ENCODE measurements at regions not wholly inside any gene's neighbourhood (a gene's known extent, or its start where the extent isn't known, plus 50 kb on each side); places are given as distances from the start of the nearest gene placed in this dataset.

DNA sequence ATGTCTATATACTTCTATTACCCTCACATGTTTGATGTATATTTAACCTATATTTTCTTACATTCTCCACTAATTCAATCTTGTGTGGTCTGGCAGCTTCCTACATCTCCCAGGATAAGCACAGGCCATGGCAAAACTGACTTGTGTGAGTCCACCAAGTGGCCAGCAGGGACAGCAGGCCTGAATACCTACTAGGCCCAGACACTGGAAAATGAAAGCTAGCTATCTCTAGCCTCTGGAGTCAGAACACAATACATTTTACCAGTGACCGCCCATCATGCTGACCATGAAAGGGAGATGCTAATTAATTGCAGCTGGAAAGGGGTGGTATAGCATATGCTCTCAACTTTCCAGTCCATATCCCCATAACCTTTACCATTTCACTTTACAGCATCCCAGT is 132.3 kb downstream of the PCTP start:
- Mint-ChIP-seq H3K36me3 (no peaks in the 10 kb centered on the region), H3K27ac (no peak overlapping the region), H3K27me3 (no peaks in the 10 kb centered on the region), H3K4me3 (no peak overlapping the region), H3K4me1 (no peaks in the 10 kb centered on the region), H3K9me3 (ENCODE audit: low read depth) (no peaks in the 10 kb centered on the region)
- no peak for DNase-seq
- ATAC-seq: no peak
- CTCF ChIA-PET: no interaction called here

DNA sequence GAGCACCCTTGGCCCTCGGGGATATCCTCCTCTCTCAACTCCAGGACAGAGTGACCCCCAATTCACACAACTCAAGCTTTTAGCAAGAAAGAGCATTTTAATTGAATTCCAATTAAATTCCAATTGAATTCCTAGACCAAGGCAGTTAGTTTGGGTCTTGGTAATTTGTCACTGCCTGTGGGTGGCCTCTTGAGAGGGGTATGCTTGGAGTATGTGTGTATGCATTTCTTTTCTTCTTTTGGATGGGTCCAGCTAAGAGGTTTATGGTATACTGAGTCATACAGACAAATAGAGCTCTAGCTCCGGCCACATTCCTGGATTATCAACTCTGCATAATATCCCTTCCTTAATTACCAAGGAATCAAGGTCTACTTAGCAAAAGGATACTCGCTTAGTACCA is 136.7 kb downstream of the PCTP start:
- H3K36me3 Mint-ChIP-seq: no peaks in the 10 kb centered on the region
- no peak overlapping the region for H3K4me3 Mint-ChIP-seq
- no peak overlapping the region for H3K27ac Mint-ChIP-seq
- no peaks in the 10 kb centered on the region for H3K4me1 Mint-ChIP-seq
- no peak for ATAC-seq
- CTCF ChIA-PET: no interaction called here
- DNase-seq: no peak
- H3K9me3 Mint-ChIP-seq (ENCODE audit: low read depth): no peaks in the 10 kb centered on the region
- H3K27me3 Mint-ChIP-seq: no peaks in the 10 kb centered on the region

DNA sequence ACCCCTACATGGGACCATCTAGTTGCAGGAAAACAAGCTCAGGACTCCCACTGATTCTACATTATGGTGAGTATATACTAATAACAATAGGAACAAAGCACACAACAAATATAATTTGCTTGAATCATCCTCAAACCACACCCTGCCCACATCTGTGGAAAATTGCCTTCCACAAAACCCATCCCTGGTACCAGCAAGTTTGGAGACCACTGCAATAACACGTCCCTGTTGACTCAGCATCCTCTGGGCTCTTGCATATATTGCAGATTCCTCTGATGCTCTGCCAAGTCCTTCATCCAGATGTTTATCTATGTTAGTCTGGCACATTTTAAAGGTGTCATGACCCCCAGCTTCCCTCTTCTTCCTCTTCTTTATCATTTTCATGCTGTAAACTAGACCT is 138.4 kb downstream of the PCTP start:
- Mint-ChIP-seq H3K4me3 (no peak overlapping the region), H3K36me3 (no peaks in the 10 kb centered on the region), H3K9me3 (ENCODE audit: low read depth) (no peaks in the 10 kb centered on the region), H3K27me3 (no peaks in the 10 kb centered on the region), H3K27ac (no peak overlapping the region), H3K4me1 (no peaks in the 10 kb centered on the region)
- ATAC-seq (no peak), DNase-seq (no peak)
- CTCF ChIA-PET: no interaction called here

DNA sequence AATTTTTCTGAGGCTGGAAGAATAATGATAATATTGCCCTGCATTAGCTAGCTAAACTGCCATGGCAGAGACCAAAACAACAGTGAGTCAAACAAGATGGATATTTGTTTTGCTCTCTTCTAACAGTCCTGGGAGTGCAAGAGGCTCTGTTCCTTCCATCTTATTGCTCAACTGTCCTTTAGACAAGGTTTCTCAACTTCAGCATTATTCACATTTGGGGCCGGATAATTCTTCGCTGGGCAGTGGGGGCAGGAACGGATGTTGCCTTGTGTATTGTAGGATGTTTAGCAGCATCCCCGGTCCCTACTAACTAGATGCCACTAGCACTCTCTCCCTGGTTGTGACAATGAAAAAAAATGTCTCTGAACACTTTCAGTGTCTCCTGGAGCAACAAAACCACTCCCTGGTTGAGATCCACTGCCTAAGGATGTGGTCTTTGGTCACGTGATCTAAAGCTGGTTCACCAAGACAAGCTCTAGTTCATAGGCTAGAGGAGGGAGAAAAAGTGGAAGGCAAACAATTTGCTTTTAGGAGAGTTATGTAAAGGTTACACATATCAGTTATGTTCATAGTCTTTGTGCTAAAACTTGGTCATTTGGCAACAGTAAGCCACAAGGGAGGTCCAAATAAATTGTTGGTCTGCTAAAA is 144.4 kb downstream of the PCTP start:
- CTCF ChIA-PET: no interaction called here
- DNase-seq (no peak), ATAC-seq (no peak)
- H3K9me3 Mint-ChIP-seq (ENCODE audit: low read depth): no peaks in the 10 kb centered on the region
- H3K4me1 Mint-ChIP-seq: peaks cover 3% of the 10 kb centered on the region
- no peaks in the 10 kb centered on the region for H3K36me3 Mint-ChIP-seq
- no peak overlapping the region for H3K27ac Mint-ChIP-seq
- H3K4me3 Mint-ChIP-seq: no peak overlapping the region
- H3K27me3 Mint-ChIP-seq: no peaks in the 10 kb centered on the region

DNA sequence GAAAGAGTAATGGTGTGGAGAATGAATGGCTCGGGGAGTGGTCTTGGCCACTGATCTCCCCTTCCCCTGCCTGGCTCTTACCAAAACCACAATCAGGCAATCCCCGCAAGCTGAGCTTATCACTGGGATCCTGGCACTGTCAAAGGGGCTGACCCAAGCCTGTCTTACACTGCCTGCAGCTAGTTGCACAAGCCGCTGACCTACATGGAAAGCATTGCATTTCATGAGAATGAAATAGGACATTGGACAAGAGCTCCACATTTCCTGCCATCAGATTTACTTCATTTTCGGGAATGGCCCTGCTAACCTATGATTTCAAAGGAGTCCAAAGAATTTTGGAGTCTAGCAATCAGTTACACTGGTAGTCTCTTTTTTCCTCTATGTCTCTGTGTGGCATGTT is 146.4 kb downstream of the PCTP start:
- Mint-ChIP-seq H3K36me3 (no peaks in the 10 kb centered on the region), H3K27me3 (no peaks in the 10 kb centered on the region), H3K4me1 (peaks cover 3% of the 10 kb centered on the region), H3K27ac (no peak overlapping the region), H3K4me3 (no peak overlapping the region), H3K9me3 (ENCODE audit: low read depth) (no peaks in the 10 kb centered on the region)
- no peak for DNase-seq
- CTCF ChIA-PET: no interaction called here
- no peak for ATAC-seq

DNA sequence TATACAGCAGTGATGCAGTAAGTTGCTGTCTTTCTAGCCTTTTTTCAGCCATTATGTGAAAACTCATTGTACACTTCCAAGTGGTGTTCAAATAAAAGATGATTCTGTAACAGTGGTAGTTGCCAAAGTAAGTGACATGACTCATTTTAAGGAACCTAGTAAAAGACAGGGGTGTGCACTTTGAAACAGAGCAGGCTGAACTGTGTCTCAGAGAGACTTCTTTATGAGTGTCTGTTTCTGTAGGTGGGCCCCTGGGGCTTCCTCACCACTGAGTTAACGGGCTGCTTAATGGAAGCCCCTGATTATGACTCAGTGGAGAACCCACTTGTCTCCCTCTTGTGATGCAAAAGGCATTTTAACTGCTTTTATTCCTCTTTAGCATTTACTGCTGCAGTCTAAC is 147.3 kb downstream of the PCTP start:
- ATAC-seq (no peak), DNase-seq (no peak)
- no peak overlapping the region for H3K4me3 Mint-ChIP-seq
- no peaks in the 10 kb centered on the region for H3K27me3 Mint-ChIP-seq
- H3K27ac Mint-ChIP-seq: no peak overlapping the region
- CTCF ChIA-PET: no interaction called here
- peaks cover 3% of the 10 kb centered on the region for H3K4me1 Mint-ChIP-seq
- H3K36me3 Mint-ChIP-seq: no peaks in the 10 kb centered on the region
- no peaks in the 10 kb centered on the region for H3K9me3 Mint-ChIP-seq (ENCODE audit: low read depth)

DNA sequence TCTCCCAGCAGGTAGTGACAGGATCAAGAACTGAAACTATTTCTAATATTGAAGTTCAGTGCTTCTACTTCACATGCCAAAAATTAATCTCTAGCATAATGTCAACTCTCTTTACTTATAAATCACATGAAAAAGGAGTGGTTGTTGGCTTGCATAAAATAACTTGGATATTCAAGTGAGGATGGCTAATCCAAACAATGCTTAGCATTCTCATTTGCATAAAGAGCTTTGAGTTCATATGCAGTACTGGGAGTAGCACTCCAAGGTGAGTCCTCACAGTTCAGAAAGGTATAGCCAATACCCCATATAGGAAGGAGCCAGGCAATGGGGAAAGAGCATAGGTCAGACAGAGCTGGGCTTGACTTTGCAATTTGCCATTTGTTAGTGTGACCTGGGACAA is 149.3 kb downstream of the PCTP start:
- CTCF ChIA-PET: no interaction called here
- H3K27ac Mint-ChIP-seq: no peak overlapping the region
- H3K27me3 Mint-ChIP-seq: no peaks in the 10 kb centered on the region
- no peaks in the 10 kb centered on the region for H3K9me3 Mint-ChIP-seq (ENCODE audit: low read depth)
- DNase-seq (no peak), ATAC-seq (no peak)
- no peaks in the 10 kb centered on the region for H3K36me3 Mint-ChIP-seq
- no peak overlapping the region for H3K4me3 Mint-ChIP-seq
- H3K4me1 Mint-ChIP-seq: peaks cover 3% of the 10 kb centered on the region

DNA sequence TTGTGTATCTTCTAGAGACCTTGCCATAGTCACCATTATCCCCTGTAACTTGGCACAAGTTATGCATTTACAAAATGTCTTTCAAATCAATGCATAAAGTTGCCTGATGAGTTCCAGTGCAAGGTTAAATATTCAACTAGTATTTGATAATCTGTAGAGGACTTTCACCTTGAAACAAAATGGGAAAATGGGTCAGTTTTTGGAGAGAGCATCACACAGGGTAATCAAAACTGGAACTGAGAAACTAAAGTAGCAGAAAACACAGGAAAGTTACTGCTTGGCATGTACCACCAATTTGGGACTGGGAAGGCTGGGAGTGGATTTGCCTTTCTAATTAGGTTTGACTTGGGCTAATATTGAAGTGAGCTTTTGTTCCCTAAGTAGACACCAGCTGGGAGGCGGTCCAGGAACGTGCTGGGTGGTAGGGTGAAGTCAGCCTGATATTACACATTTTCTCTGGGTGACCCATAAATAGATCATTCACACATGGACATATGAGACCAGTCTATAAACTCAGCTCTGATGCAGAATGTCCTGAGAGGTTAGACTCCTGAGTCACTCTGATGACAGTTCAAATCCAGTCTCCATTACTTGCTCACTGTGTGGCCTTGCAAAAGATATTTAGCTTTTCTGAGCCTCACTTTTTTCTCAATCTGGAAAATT is 152.3 kb downstream of the PCTP start:
- CTCF ChIA-PET: no interaction called here
- Mint-ChIP-seq H3K4me3 (no peak overlapping the region), H3K4me1 (no peaks in the 10 kb centered on the region), H3K9me3 (ENCODE audit: low read depth) (no peaks in the 10 kb centered on the region), H3K27me3 (no peaks in the 10 kb centered on the region), H3K27ac (no peak overlapping the region), H3K36me3 (no peaks in the 10 kb centered on the region)
- ATAC-seq: no peak
- no peak for DNase-seq

DNA sequence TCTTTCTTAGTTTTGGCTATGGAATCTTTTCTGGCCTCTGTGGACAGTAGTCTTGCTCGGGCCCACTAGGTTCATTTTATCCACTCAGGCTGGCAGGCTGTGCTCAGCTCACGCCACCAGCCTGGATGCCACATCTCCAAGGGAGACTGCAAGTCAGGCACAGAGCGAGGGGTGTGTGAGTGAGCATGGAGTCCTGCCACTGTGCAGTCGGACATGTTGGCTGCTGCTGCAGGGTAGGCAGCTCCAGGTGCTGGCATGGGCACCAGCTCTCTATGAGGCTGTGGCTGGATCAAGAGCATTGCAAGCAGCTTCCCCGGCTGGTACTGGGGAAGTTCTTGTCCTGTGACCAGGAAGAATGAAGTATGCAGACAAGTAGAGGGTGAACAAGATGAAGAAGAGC is 158.9 kb downstream of the PCTP start:
- H3K27me3 Mint-ChIP-seq: no peaks in the 10 kb centered on the region
- H3K27ac Mint-ChIP-seq: no peak overlapping the region
- H3K36me3 Mint-ChIP-seq: no peaks in the 10 kb centered on the region
- H3K4me3 Mint-ChIP-seq: no peak overlapping the region
- CTCF ChIA-PET: no interaction called here
- H3K4me1 Mint-ChIP-seq: no peaks in the 10 kb centered on the region
- DNase-seq (no peak), ATAC-seq (no peak)
- H3K9me3 Mint-ChIP-seq (ENCODE audit: low read depth): peaks cover 1% of the 10 kb centered on the region

DNA sequence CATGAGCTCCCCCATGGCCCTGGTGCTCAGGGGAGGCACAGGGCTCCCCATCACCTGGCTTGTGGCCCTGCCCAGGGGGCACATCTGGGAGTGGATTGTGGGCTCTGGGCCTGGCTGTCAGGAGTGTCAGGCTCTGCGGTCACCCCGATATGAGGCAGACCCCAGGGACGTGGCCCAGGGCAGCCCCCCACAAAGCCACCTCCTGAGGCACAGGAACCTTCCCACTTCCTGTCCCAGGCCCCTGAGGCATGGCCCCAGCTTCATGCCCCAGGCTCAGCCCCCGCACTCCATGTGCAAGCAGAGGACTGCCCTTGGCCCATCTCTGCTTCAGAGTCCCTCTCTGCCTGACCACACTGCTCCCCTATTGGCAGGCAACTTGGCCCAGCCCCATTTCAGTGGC is 160.3 kb downstream of the PCTP start:
- Mint-ChIP-seq H3K4me1 (no peaks in the 10 kb centered on the region), H3K9me3 (ENCODE audit: low read depth) (peaks cover 1% of the 10 kb centered on the region), H3K36me3 (no peaks in the 10 kb centered on the region), H3K4me3 (no peak overlapping the region), H3K27ac (no peak overlapping the region), H3K27me3 (no peaks in the 10 kb centered on the region)
- ATAC-seq (no peak), DNase-seq (no peak)
- CTCF ChIA-PET: no interaction called here

DNA sequence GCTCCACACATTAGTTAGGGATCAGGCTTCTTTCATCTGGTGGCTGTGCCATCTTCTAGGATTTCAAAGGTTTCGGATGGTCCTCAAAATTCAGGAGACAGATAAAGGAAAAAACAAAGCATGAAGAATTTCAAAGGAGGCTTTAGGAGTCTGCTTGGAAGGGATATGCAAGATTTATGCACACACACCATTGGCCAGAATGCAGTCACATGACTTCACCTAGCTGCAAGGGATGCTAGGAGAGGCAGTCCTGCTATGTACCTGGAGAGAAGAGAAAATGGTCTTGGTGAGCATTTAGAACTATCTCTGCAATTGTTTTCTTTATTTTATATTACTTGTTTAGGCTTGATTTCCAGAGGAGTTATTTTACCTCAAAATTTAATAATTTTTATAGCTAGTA is 174.6 kb downstream of the PCTP start:
- CTCF ChIA-PET: no interaction called here
- Mint-ChIP-seq H3K27ac (no peak overlapping the region), H3K9me3 (ENCODE audit: low read depth) (no peaks in the 10 kb centered on the region)

DNA sequence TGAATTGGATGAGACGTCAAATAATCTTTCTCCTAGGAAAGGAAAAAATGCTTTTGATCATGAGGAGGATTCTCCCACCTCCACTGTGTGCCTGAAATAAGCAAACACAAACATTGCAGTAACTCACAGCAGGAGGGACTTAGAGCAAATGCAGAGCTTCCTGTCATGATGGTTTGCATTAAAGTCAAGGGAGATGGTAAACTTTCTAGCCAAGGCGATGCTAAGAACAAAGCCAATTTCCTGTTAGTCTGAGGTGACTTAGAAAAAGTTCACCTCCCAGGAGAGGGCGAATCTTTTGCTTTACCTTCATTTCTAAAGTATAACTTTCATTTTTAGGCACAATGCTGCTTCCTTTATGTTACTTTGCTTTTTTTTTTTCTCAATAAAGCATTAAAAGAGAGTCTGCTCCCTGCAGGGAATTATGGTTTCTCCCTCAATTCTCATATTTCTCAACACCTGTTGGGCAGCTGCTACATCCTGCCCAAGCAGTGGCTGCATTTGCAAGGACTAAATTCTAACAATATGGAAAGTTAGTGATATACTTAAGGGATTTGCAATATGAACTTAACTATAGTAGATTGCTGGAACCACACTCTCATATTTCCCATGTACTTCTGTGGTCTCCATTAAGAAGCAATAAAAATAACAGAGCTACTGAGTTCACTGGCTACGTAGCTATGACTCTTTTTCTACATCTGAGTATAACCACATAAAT is 175.6 kb downstream of the PCTP start:
- Mint-ChIP-seq H3K9me3 (ENCODE audit: low read depth) (no peaks in the 10 kb centered on the region), H3K27ac (no peak overlapping the region), H3K4me3 (no peak overlapping the region), H3K36me3 (no peaks in the 10 kb centered on the region), H3K27me3 (no peaks in the 10 kb centered on the region), H3K4me1 (peaks cover 3% of the 10 kb centered on the region)
- CTCF ChIA-PET: no interaction called here
- ATAC-seq: no peak
- DNase-seq: no peak

More for the DNA sequence above, 174.6 kb downstream of the PCTP start:
- DNase-seq: no peak
- ATAC-seq: no peak
- Mint-ChIP-seq H3K4me3 (no peak overlapping the region), H3K36me3 (no peaks in the 10 kb centered on the region), H3K27me3 (no peaks in the 10 kb centered on the region), H3K4me1 (peaks cover 3% of the 10 kb centered on the region)

DNA sequence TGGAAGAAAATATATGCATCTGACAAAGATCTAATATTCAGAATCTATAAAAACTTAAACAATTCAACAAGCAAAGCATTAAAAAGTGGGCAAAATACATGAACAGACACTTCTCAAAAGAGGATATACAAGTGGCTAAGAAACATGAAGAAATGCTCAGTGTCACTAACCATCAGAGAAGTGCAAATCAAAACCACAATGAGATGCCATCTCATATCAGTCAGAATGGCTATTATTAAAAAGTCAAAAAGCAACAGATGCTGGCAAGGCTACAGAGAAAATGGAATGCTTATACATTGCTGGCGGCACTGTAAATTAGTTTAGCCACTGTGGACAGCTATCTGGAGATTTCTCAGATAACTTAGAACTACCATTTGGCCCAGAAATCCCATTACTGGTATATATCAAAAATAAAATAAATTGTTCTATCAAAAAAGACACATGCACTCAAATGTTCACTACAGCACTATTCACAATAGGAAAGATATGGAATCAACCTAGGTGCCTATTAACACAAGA is 179.5 kb downstream of the PCTP start:
- Mint-ChIP-seq H3K27me3 (no peaks in the 10 kb centered on the region), H3K27ac (no peak overlapping the region), H3K9me3 (ENCODE audit: low read depth) (no peaks in the 10 kb centered on the region), H3K4me1 (peaks cover 3% of the 10 kb centered on the region), H3K36me3 (no peaks in the 10 kb centered on the region), H3K4me3 (no peak overlapping the region)
- CTCF ChIA-PET: no interaction called here
- ATAC-seq (no peak), DNase-seq (no peak)

DNA sequence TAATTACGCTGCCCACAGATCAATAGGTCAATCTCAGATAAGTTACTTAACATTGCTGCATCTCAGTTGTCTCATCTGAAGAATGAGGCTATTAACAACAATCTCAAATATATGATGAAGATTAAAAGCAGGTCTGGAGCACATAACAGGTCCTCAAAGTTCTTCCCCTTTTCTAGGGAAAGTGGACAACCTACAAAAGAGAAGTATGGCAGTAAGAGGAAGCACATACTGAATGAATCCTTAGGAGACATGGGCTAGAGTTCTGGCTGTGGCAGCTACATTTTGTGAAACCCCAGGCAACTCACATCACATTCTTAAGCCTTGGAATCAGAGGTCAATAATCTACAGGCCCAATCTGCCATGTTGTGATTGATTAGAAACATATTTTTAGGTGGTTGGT is 180.6 kb downstream of the PCTP start:
- Mint-ChIP-seq H3K4me3 (no peak overlapping the region), H3K27me3 (no peaks in the 10 kb centered on the region), H3K4me1 (no peaks in the 10 kb centered on the region), H3K9me3 (ENCODE audit: low read depth) (no peaks in the 10 kb centered on the region), H3K27ac (no peak overlapping the region), H3K36me3 (no peaks in the 10 kb centered on the region)
- no peak for ATAC-seq
- no peak for DNase-seq
- CTCF ChIA-PET: no interaction called here
